Cardiac fibroblast (primary cell): ENCODE measurements at regions not wholly inside any gene's neighbourhood (a gene's known extent, or its start where the extent isn't known, plus 50 kb on each side); places are given as distances from the start of the nearest gene placed in this dataset.

ENCODE experiments used
- DNase-seq, 2 donors: peaks; one replicate each; pipeline versions ENCODE4 v3.0.0 to v3.0.0-alpha.2; 2010; ENCODE audit warnings: low read depth in 2 of 2
- H3K4me3 ChIP-seq, 2 donors: replicated peaks in 1 of 2; 1 replicate in 1 of 2; 2 replicates in 1 of 2; pipeline ENCODE4 v1.5.1; 2011; ENCODE audit warnings: low read depth in 2 of 2, low read length in 2 of 2, mild to moderate bottlenecking in 2 of 2, moderate library complexity in 1 of 2
- CTCF ChIP-seq: IDR thresholded peaks from one replicate; pipeline ENCODE4 v1.5.1; 2011; ENCODE audit warnings: low read depth, mild to moderate bottlenecking, low read length, inconsistent platforms

GRCh38 chrX:137234651-137235402 lies 201.0 kb upstream of the GPR101 start:
- no peak for DNase-seq
- no peak for TF ChIP-seq CTCF
- no peak overlapping the region for H3K4me3 ChIP-seq

GRCh38 chrX:137233478-137233877 lies 199.7 kb upstream of the GPR101 start:
- H3K4me3 ChIP-seq, result no peak overlapping the region
- no peak for DNase-seq
- no peak for TF ChIP-seq CTCF

- H3K4me3 ChIP-seq, result no peak overlapping the region
- no peak for DNase-seq
- no peak for TF ChIP-seq CTCF
These were observed 193.4 kb upstream of the GPR101 start for GRCh38 chrX:137227151-137227550.

GRCh38 chrX:137215467-137215866 lies 181.7 kb upstream of the GPR101 start:
- TF ChIP-seq CTCF, result no peak
- DNase-seq, result no peak
- no peak overlapping the region for H3K4me3 ChIP-seq

GRCh38 chrX:137212078-137212632 lies 178.4 kb upstream of the GPR101 start:
- H3K4me3 ChIP-seq, result no peak overlapping the region
- no peak for DNase-seq
- TF ChIP-seq CTCF, result no peak

- no peak for DNase-seq
- no peak for TF ChIP-seq CTCF
- no peak overlapping the region for H3K4me3 ChIP-seq
These were observed 164.2 kb upstream of the GPR101 start for GRCh38 chrX:137198040-137198439.
